Left lung (tissue), 4 donors: ENCODE measurements at regions not wholly inside any gene's neighbourhood (a gene's known extent, or its start where the extent isn't known, plus 50 kb on each side); places are given as distances from the start of the nearest gene placed in this dataset.

Experiments used
- ATAC-seq: fragments of 200-7000 bp; cut with Tn5 transposase; one replicate; pipeline ENCODE4 v1.9.1; 2020; ENCODE audit warnings: moderate library complexity
- DNase-seq, 4 donors: peaks; one replicate each; pipeline ENCODE4 v3.0.0-alpha.2; 2013 to 2020
- H3K27ac ChIP-seq, 2 donors: fragments of 200-600 bp; sonication (generic) in 1 of 2; one replicate each; pipeline versions ENCODE4 v1.5.0 to v1.8.0; 2020 to 2021
- H3K27me3 ChIP-seq, 2 donors: fragments of 200-600 bp; sonication (generic) in 1 of 2; one replicate each; pipeline versions ENCODE4 v1.5.0 to v1.8.0; 2020 to 2021
- H3K36me3 ChIP-seq, 2 donors: fragments of 200-600 bp; sonication (generic) in 1 of 2; one replicate each; pipeline versions ENCODE4 v1.5.0 to v1.8.0; 2020 to 2021
- H3K4me1 ChIP-seq, 2 donors: fragments of 200-600 bp; one replicate each; pipeline ENCODE4 v1.8.0; 2021
- H3K4me3 ChIP-seq, 2 donors: fragments of 200-600 bp; sonication (generic) in 1 of 2; one replicate each; pipeline versions ENCODE4 v1.5.0 to v1.8.0; 2020 to 2021; ENCODE audit warnings: mild to moderate bottlenecking in 1 of 2
- H3K9me3 ChIP-seq, 2 donors: fragments of 200-600 bp; sonication (generic) in 1 of 2; one replicate each; pipeline versions ENCODE4 v1.5.0 to v1.8.0; 2020 to 2021
- CTCF ChIP-seq, 2 donors: fragments of 200-600 bp; sonication (generic) in 1 of 2; IDR thresholded peaks; one replicate each; pipeline versions ENCODE4 v1.5.0 to v1.8.0; 2021; ENCODE audit warnings: antibody characterized with exemption in 2 of 2
- intact Hi-C, 2 donors: fragments of 100-400 bp; cut with DNase I; formaldehyde crosslinking; loops; one replicate each; pipeline versions ENCODE4 v1.11.2 to v1.14.2; 2022
- donor health status: DM: no; HTN: yes; CAD: no.
- donor health status: DM: no; HTN: no; CAD: no.

GRCh38 chrX:121858867-121859647 lies 811.6 kb downstream of the GLUD2 start:
- Histone ChIP-seq H3K27me3 (no peaks in the 10 kb centered on the region), H3K36me3 (no peaks in the 10 kb centered on the region), H3K4me1 (no peaks in the 10 kb centered on the region), H3K27ac (no peak overlapping the region), H3K4me3 (no peak overlapping the region), H3K9me3 (no peaks in the 10 kb centered on the region)
- no peak for TF ChIP-seq CTCF (IDR thresholded peaks at IDR 0.05)
- intact Hi-C loops, result no loop called here
- ATAC-seq (no peak), DNase-seq (no peak)

GRCh38 chrX:121863976-121864375 lies 816.6 kb downstream of the GLUD2 start:
- H3K4me3 ChIP-seq, result no peak overlapping the region
- H3K4me1 ChIP-seq, result no peaks in the 10 kb centered on the region
- intact Hi-C loops, result no loop called here
- no peaks in the 10 kb centered on the region for H3K36me3 ChIP-seq
- no peak overlapping the region for H3K27ac ChIP-seq
- H3K9me3 ChIP-seq, result no peaks in the 10 kb centered on the region
- TF ChIP-seq CTCF (IDR thresholded peaks at IDR 0.05), result no peak
- H3K27me3 ChIP-seq, result no peaks in the 10 kb centered on the region
- no peak for ATAC-seq
- no peak for DNase-seq

- intact Hi-C loops, result no loop called here
- no peaks in the 10 kb centered on the region for H3K36me3 ChIP-seq
- no peak overlapping the region for H3K27ac ChIP-seq
- H3K4me1 ChIP-seq, result no peaks in the 10 kb centered on the region
- H3K9me3 ChIP-seq, result no peaks in the 10 kb centered on the region
- TF ChIP-seq CTCF (IDR thresholded peaks at IDR 0.05), result no peak
- H3K27me3 ChIP-seq, result no peaks in the 10 kb centered on the region
- no peak for ATAC-seq
- no peak for DNase-seq
- no peak overlapping the region for H3K4me3 ChIP-seq
These were observed 817.2 kb downstream of the GLUD2 start for GRCh38 chrX:121864561-121864960.

DNA sequence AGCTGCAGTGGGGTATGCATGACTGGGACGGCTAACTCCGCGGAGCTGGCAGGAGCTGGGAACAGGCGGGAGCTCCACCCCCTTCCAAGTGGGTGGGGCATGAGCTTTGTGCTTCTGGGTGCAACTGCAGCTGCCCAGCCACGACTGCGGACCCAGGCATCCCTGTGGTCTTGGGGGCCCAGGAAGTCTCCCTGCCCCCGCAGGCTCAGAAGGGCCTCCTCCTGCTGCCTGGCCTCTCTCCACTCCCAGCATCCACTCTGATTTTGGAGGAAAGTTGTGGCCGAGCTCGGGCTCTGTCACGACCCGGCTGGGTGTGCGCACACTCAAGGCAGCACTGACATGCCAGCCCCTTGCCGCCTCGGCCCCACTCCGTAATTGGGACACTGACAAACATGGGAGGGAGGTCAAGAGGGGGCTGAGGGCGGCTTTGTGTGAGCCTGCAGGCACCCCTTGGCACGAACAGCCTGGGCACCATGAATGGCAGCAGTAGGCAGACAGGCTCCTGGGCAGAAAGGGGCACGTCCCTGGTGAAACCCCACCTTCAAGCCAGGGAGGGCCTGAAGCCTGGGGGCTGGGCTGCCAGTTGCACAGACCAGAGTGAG lies 822.6 kb downstream of the GLUD2 start:
- no peak overlapping the region for H3K27ac ChIP-seq
- intact Hi-C loops, result no loop called here
- no peak for TF ChIP-seq CTCF (IDR thresholded peaks at IDR 0.05)
- H3K9me3 ChIP-seq, result no peaks in the 10 kb centered on the region
- H3K4me3 ChIP-seq, result no peak overlapping the region
- no peaks in the 10 kb centered on the region for H3K4me1 ChIP-seq
- ATAC-seq, result no peak
- no peak for DNase-seq
- H3K27me3 ChIP-seq, result no peaks in the 10 kb centered on the region
- H3K36me3 ChIP-seq, result no peaks in the 10 kb centered on the region

GRCh38 chrX:121871122-121871521 lies 823.7 kb downstream of the GLUD2 start:
- no peak for TF ChIP-seq CTCF (IDR thresholded peaks at IDR 0.05)
- DNase-seq, result no peak
- no peaks in the 10 kb centered on the region for H3K9me3 ChIP-seq
- no peak overlapping the region for H3K4me3 ChIP-seq
- H3K27me3 ChIP-seq, result no peaks in the 10 kb centered on the region
- no peaks in the 10 kb centered on the region for H3K4me1 ChIP-seq
- no peak overlapping the region for H3K27ac ChIP-seq
- intact Hi-C loops, result no loop called here
- no peak for ATAC-seq
- no peaks in the 10 kb centered on the region for H3K36me3 ChIP-seq
